OCI-LY1 (cell line): ENCODE measurements at regions not wholly inside any gene's neighbourhood (a gene's known extent, or its start where the extent isn't known, plus 50 kb on each side); places are given as distances from the start of the nearest gene placed in this dataset.

Experiments used
- CTCF ChIP-seq: fragments of 200-600 bp; sonication (generic), shearing (Covaris generic); IDR thresholded peaks from 2 replicates; pipeline ENCODE4 v1.5.1; 2017; ENCODE audit warnings: mild to moderate bottlenecking, antibody characterized with exemption, low read length, moderate library complexity, mixed read lengths
- EZH2 ChIP-seq: fragments of 200-600 bp; sonication (generic), shearing (Covaris generic); IDR thresholded peaks from 2 replicates; pipeline ENCODE4 v1.8.0; 2017; ENCODE audit warnings: borderline replicate concordance, mixed run types, mild to moderate bottlenecking, antibody characterized with exemption, low read length, moderate library complexity, mixed read lengths

GRCh38 chr2:242052421-242052820, 182.9 kb downstream of the RTP5 start:
- no peak for TF ChIP-seq CTCF
- TF ChIP-seq EZH2, result no peak
